Endothelial cell of umbilical vein (primary cell): ENCODE measurements at regions not wholly inside any gene's neighbourhood (a gene's known extent, or its start where the extent isn't known, plus 50 kb on each side); places are given as distances from the start of the nearest gene placed in this dataset.

Source experiments
- BruUV-seq: library from RNA; stranded (reverse); fragments of 400-500 nt; replicated peaks from 2 replicates; lab custom pipeline; 2021; lab: Mats Ljungman, UMichigan
- CTCF ChIA-PET: fragments of 300-600, 350-600 bp; sonication (Branson Sonifier 250); formaldehyde crosslinking; loops from one replicate; lab custom pipeline; 2021; ENCODE audit warnings: antibody characterized with exemption, inconsistent platforms; lab: Charles Lee
- POLR2A ChIA-PET: fragments of 300-600, 350-600 bp; sonication (Branson Sonifier 250); formaldehyde crosslinking; loops from one replicate; lab custom pipeline; 2021; ENCODE audit warnings: antibody characterized with exemption, inconsistent platforms; lab: Charles Lee
- DNase-seq: peaks from one replicate; pipeline ENCODE4 v3.0.0-alpha.2; 2011; ENCODE audit warnings: low read depth, low spot score
- FAIRE-seq: peaks from 2 replicates; lab custom pipeline; 2011; peaks lifted over from hg19 to GRCh38; lab: Jason Lieb, UNC
- H2AFZ ChIP-seq: 2 replicates; pipeline ENCODE4 v1.6.0; 2012; ENCODE audit warnings: low read depth, low read length, control low read depth, inconsistent platforms
- H3K27ac ChIP-seq: 2 replicates; pipeline ENCODE4 v1.5.1; 2011; ENCODE audit warnings: low read depth, mild to moderate bottlenecking, control low read depth, low read length, moderate library complexity; ENCODE audit not compliant: insufficient read depth
- H3K27me3 ChIP-seq, 2 experiments: 2 replicates each; pipeline versions ENCODE4 v1.6.0 to v1.6.1; 2011; ENCODE audit warnings: low read length in 2 of 2, mixed read lengths in 1 of 2; ENCODE audit not compliant: control insufficient read depth in 2 of 2, insufficient read depth in 2 of 2
- H3K36me3 ChIP-seq, 2 experiments: 2 replicates in 1 of 2; 3 replicates in 1 of 2; pipeline ENCODE4 v1.5.1; 2011; ENCODE audit warnings: low read length in 2 of 2, mild to moderate bottlenecking in 1 of 2, moderate library complexity in 1 of 2; ENCODE audit not compliant: control insufficient read depth in 2 of 2, insufficient read depth in 2 of 2; ENCODE audit errors: extremely low read depth in 1 of 2
- H3K4me1 ChIP-seq: 3 replicates; pipeline ENCODE4 v1.5.1; 2011; ENCODE audit warnings: mild to moderate bottlenecking, low read length; ENCODE audit not compliant: control insufficient read depth, insufficient read depth; ENCODE audit errors: extremely low read depth
- H3K4me2 ChIP-seq: 2 replicates; pipeline ENCODE4 v1.6.1; 2011; ENCODE audit warnings: low read length, control low read depth, mixed read lengths; ENCODE audit not compliant: insufficient read depth
- H3K4me3 ChIP-seq, 3 experiments: fragments of 200-600 bp in 1 of 3; sonication (generic), shearing (Covaris generic) in 1 of 3; replicated peaks in 1 of 3; 2 replicates each; pipeline ENCODE4 v1.5.1; 2011 to 2016; ENCODE audit warnings: control low read depth in 3 of 3, low read length in 3 of 3, mild to moderate bottlenecking in 2 of 3, inconsistent platforms in 1 of 3, low read depth in 1 of 3, moderate library complexity in 1 of 3; ENCODE audit not compliant: insufficient read depth in 1 of 3
- H3K79me2 ChIP-seq: 2 replicates; pipeline ENCODE4 v1.6.0; 2012; ENCODE audit warnings: low read length, inconsistent platforms; ENCODE audit not compliant: control insufficient read depth, insufficient read depth
- H3K9ac ChIP-seq: replicated peaks from 2 replicates; pipeline ENCODE3; 2011; ENCODE audit warnings: low read length, control low read depth; ENCODE audit not compliant: insufficient read depth; ENCODE audit errors: extremely low read depth
- H3K9me1 ChIP-seq: replicated peaks from 3 replicates; pipeline ENCODE4 v1.6.0; 2011; ENCODE audit warnings: mild to moderate bottlenecking, low read length; ENCODE audit not compliant: control insufficient read depth, insufficient read depth; ENCODE audit errors: extremely low read depth
- H3K9me3 ChIP-seq: replicated peaks from 2 replicates; pipeline ENCODE4 v1.5.1; 2012; ENCODE audit warnings: low read length, inconsistent platforms; ENCODE audit not compliant: control insufficient read depth, insufficient read depth
- H4K20me1 ChIP-seq: replicated peaks from 2 replicates; pipeline ENCODE3; 2011; ENCODE audit warnings: mild to moderate bottlenecking, low read length; ENCODE audit not compliant: control insufficient read depth, insufficient read depth; ENCODE audit errors: extremely low read depth
- EZH2 ChIP-seq: IDR thresholded peaks from 2 replicates; pipeline ENCODE4 v1.6.1; 2012; ENCODE audit warnings: borderline replicate concordance, low read depth, mild to moderate bottlenecking, moderate library complexity, low read length, inconsistent platforms; ENCODE audit not compliant: severe bottlenecking
- FOS ChIP-seq: IDR thresholded peaks from 2 replicates; pipeline ENCODE4 v1.6.1; 2011; ENCODE audit warnings: mild to moderate bottlenecking, low read length, moderate library complexity, borderline replicate concordance; ENCODE audit not compliant: insufficient read depth
- GATA2 ChIP-seq: IDR thresholded peaks from 2 replicates; pipeline ENCODE4 v1.7.0; 2011; ENCODE audit warnings: low read depth, mild to moderate bottlenecking, moderate library complexity, mixed read lengths, low read length; ENCODE audit not compliant: insufficient read length, insufficient read depth
- JUN ChIP-seq: IDR thresholded peaks from 2 replicates; pipeline ENCODE4 v1.6.1; 2011; ENCODE audit warnings: borderline replicate concordance, low read depth; ENCODE audit not compliant: insufficient read length, insufficient read depth
- MAX ChIP-seq: IDR thresholded peaks from 2 replicates; pipeline ENCODE4 v1.6.1; 2011; ENCODE audit not compliant: insufficient read depth, insufficient read length
- MYC ChIP-seq: IDR thresholded peaks from one replicate; pipeline ENCODE4 v1.6.1; 2011; ENCODE audit warnings: mild to moderate bottlenecking, low read depth, low read length
- POLR2A ChIP-seq: IDR thresholded peaks from 2 replicates; pipeline ENCODE4 v1.6.1; 2012; ENCODE audit warnings: low read depth, mild to moderate bottlenecking, control low read depth, low read length
- POLR2AphosphoS5 ChIP-seq: IDR thresholded peaks from 2 replicates; pipeline ENCODE4 v1.6.1; 2012; ENCODE audit warnings: low read depth, mild to moderate bottlenecking, control low read depth, low read length, moderate library complexity; ENCODE audit not compliant: insufficient read depth
- dilution Hi-C: fragments of 300-500 bp; cut with MboI; formaldehyde crosslinking; loops from one replicate; pipeline ENCODE4 v1.15.0; 2019; ENCODE audit warnings: low sequenced_read_pairs; ENCODE audit not compliant: extremely low pct_ligation_motif_present
- intact Hi-C: fragments of 100-400 bp; cut with micrococcal nuclease; formaldehyde crosslinking; loops from one replicate; pipeline ENCODE4 v1.10.0; 2022
- TF ChIP-seq, protein P1 (sequence below), 2 donors: IDR thresholded peaks; 1 replicate in 1 of 2; 2 replicates in 1 of 2; pipeline ENCODE4 v1.5.1; 2011; ENCODE audit warnings: low read length in 2 of 2, mild to moderate bottlenecking in 2 of 2, moderate library complexity in 2 of 2, control low read depth in 1 of 2, inconsistent platforms in 1 of 2, low read depth in 1 of 2; ENCODE audit not compliant: insufficient read depth in 1 of 2; ENCODE audit errors: extremely low read depth in 1 of 2

GRCh38 chr14:30426463-30426862 is 132.5 kb upstream of the G2E3 start:
- Histone ChIP-seq H3K9me1 (no peaks in the 10 kb centered on the region), H2AFZ (no peak overlapping the region), H3K36me3 (no peaks in the 10 kb centered on the region), H3K9me3 (no peaks in the 10 kb centered on the region), H3K4me3 (no peak overlapping the region), H3K27me3 (no peaks in the 10 kb centered on the region), H3K4me2 (no peak overlapping the region), H3K79me2 (no peaks in the 10 kb centered on the region), H3K27ac (no peak overlapping the region), H3K9ac (no peak overlapping the region), H3K4me1 (no peaks in the 10 kb centered on the region), H4K20me1 (no peaks in the 10 kb centered on the region)
- intact Hi-C loops (no loop called here), dilution Hi-C loops (no loop called here)
- TF ChIP-seq GATA2 (no peak), POLR2A (no peak), FOS (no peak), EZH2 (no peak), MAX (no peak), JUN (no peak), MYC (no peak), POLR2AphosphoS5 (no peak)
- TF ChIP-seq, protein P1, sequence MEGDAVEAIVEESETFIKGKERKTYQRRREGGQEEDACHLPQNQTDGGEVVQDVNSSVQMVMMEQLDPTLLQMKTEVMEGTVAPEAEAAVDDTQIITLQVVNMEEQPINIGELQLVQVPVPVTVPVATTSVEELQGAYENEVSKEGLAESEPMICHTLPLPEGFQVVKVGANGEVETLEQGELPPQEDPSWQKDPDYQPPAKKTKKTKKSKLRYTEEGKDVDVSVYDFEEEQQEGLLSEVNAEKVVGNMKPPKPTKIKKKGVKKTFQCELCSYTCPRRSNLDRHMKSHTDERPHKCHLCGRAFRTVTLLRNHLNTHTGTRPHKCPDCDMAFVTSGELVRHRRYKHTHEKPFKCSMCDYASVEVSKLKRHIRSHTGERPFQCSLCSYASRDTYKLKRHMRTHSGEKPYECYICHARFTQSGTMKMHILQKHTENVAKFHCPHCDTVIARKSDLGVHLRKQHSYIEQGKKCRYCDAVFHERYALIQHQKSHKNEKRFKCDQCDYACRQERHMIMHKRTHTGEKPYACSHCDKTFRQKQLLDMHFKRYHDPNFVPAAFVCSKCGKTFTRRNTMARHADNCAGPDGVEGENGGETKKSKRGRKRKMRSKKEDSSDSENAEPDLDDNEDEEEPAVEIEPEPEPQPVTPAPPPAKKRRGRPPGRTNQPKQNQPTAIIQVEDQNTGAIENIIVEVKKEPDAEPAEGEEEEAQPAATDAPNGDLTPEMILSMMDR (IDR thresholded peaks at IDR 0.05; ENCODE audit: extremely low read depth in 1 of 2, insufficient read depth in 1 of 2, low read depth in 1 of 2, low read length in 2 of 2) = no peak
- ChIA-PET POLR2A (no interaction called here), CTCF (no interaction called here)
- FAIRE-seq = no peak
- DNase-seq = no peak
- BruUV-seq = no TSS peak
